ENCODE measurements at regions not wholly inside any gene's neighbourhood (a gene's known extent, or its start where the extent isn't known, plus 50 kb on each side); places are given as distances from the start of the nearest gene placed in this dataset.
A peak's percentile ranks its signal among the peaks of the same experiment; 100 is the strongest.

DNA sequence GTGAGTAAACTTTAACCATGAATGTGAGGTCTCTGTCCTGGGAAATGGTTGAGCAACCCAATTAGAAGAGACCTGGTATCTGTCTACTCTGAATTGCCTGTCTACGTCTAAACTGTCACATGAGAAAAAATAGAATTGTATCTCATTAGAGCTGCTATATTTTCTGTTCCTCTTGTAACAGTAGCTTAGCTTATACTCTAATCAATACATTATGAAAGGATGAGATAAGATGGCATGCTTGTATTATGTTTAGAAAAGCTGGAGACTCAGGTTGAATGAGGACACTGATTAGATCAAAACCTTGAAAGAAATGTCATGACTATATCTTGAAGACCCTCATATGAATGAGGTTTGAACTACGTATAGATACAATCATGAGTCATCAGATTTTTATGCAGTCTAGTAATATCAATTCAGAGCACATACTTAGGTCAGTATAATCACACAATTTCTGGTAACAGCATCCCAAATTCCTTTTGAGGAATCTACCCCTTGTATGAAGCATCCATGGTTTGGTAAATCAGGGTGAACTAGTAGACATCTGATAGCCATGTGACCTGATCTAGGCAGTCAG lies 561.5 kb upstream of the CHORDC1 start:
- DNase-seq = no peak
- H3K9me3 ChIP-seq (ENCODE audit: severe bottlenecking) = no peaks in the 10 kb centered on the region
- TF ChIP-seq, protein P1, sequence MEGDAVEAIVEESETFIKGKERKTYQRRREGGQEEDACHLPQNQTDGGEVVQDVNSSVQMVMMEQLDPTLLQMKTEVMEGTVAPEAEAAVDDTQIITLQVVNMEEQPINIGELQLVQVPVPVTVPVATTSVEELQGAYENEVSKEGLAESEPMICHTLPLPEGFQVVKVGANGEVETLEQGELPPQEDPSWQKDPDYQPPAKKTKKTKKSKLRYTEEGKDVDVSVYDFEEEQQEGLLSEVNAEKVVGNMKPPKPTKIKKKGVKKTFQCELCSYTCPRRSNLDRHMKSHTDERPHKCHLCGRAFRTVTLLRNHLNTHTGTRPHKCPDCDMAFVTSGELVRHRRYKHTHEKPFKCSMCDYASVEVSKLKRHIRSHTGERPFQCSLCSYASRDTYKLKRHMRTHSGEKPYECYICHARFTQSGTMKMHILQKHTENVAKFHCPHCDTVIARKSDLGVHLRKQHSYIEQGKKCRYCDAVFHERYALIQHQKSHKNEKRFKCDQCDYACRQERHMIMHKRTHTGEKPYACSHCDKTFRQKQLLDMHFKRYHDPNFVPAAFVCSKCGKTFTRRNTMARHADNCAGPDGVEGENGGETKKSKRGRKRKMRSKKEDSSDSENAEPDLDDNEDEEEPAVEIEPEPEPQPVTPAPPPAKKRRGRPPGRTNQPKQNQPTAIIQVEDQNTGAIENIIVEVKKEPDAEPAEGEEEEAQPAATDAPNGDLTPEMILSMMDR (IDR thresholded peaks at IDR 0.05; ENCODE audit: low read depth, low read length) = no peak
- H3K4me3 ChIP-seq (ENCODE audit: low read depth, low read length) = no peak overlapping the region
- H3K36me3 ChIP-seq = no peaks in the 10 kb centered on the region
- H3K27me3 ChIP-seq (ENCODE audit: insufficient read depth, low read depth, severe bottlenecking) = no peaks in the 10 kb centered on the region
- no peak overlapping the region for H3K27ac ChIP-seq

DNA sequence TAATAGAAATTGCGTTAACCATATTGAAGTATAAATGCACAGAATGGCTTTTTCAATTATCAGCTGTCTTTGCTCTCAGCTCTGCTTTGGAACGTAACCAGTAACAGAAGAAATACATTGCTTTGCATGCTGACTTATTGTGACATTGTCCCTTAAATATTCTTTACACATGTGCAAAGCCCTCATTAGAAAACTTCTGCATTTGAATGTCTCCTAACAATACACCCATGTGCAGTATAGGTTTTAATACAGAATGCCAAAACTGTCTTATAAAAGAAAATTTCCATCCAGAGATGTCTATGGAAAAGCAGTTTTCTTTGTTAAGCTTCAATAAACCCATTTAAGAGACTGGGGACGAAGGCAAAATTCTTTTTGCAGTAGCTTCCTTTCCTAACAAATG lies 560.3 kb upstream of the CHORDC1 start:
- H3K9me3 ChIP-seq (ENCODE audit: severe bottlenecking) = no peaks in the 10 kb centered on the region
- H3K27me3 ChIP-seq (ENCODE audit: insufficient read depth, low read depth, severe bottlenecking) = no peaks in the 10 kb centered on the region
- H3K4me3 ChIP-seq (ENCODE audit: low read depth, low read length) = no peak overlapping the region
- TF ChIP-seq, protein P1 (IDR thresholded peaks at IDR 0.05; ENCODE audit: low read depth, low read length) = no peak
- no peak overlapping the region for H3K27ac ChIP-seq
- no peaks in the 10 kb centered on the region for H3K36me3 ChIP-seq
- DNase-seq = no peak

DNA sequence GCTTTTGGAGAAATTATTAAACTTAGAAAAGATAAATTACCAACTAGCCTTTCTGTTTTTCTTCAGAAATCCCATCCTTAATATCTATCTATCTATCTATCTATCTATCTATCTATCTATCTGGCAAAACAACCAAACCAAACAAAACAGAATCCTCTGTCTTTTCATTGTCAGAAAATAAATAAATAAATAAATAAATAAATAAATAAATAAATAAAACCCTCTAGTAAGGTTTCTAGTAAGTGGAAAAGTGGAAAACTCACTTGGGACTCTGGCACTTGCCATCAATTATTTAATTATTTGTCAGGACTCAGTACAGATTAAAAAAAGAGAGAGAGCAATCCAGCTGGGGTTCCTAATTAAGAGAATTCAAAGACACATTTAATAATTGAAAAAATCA lies 556.2 kb upstream of the CHORDC1 start:
- no peak overlapping the region for H3K4me3 ChIP-seq (ENCODE audit: low read depth, low read length)
- H3K9me3 ChIP-seq (ENCODE audit: severe bottlenecking) = peaks cover 10% of the 10 kb centered on the region
- H3K27ac ChIP-seq = no peak overlapping the region
- TF ChIP-seq, protein P1 (IDR thresholded peaks at IDR 0.05; ENCODE audit: low read depth, low read length) = no peak
- no peaks in the 10 kb centered on the region for H3K27me3 ChIP-seq (ENCODE audit: insufficient read depth, low read depth, severe bottlenecking)
- H3K36me3 ChIP-seq = no peaks in the 10 kb centered on the region
- DNase-seq = no peak

DNA sequence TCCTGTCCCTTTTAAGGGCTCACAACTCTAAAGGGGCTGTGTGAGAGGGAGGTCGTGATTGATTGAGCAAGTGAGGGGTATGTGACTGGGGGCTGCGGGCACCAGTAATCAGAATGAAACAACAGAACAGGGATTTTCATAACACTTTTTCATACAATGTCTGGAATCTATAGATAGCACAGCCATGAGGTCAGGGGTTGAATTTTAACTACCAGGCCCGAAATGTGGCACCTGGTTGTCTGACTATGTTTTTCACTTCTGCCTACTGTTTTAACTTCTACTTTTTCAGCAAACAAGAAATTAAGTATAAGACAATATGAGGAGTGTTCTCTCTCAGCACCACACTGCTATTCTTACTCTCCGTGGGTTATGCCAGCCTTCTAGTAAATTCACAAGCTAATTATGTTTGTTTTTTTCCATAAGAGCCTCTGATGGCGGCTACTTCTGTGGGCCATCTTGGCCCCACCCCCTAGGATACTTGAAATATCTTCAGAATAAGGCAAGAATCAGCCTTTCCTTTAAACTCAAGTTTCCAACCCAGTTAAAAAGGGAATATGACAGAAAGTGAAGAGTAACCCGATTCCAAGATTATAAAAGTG lies 552.8 kb upstream of the CHORDC1 start:
- Histone ChIP-seq H3K36me3 (no peaks in the 10 kb centered on the region), H3K27ac (peak overlapping the region; percentile 71), H3K4me3 (ENCODE audit: low read depth, low read length) (peak overlapping the region; percentile 11), H3K9me3 (ENCODE audit: severe bottlenecking) (peaks cover 10% of the 10 kb centered on the region), H3K27me3 (ENCODE audit: insufficient read depth, low read depth, severe bottlenecking) (no peaks in the 10 kb centered on the region)
- TF ChIP-seq, protein P1 (IDR thresholded peaks at IDR 0.05; ENCODE audit: low read depth, low read length) = no peak
- no peak for DNase-seq

DNA sequence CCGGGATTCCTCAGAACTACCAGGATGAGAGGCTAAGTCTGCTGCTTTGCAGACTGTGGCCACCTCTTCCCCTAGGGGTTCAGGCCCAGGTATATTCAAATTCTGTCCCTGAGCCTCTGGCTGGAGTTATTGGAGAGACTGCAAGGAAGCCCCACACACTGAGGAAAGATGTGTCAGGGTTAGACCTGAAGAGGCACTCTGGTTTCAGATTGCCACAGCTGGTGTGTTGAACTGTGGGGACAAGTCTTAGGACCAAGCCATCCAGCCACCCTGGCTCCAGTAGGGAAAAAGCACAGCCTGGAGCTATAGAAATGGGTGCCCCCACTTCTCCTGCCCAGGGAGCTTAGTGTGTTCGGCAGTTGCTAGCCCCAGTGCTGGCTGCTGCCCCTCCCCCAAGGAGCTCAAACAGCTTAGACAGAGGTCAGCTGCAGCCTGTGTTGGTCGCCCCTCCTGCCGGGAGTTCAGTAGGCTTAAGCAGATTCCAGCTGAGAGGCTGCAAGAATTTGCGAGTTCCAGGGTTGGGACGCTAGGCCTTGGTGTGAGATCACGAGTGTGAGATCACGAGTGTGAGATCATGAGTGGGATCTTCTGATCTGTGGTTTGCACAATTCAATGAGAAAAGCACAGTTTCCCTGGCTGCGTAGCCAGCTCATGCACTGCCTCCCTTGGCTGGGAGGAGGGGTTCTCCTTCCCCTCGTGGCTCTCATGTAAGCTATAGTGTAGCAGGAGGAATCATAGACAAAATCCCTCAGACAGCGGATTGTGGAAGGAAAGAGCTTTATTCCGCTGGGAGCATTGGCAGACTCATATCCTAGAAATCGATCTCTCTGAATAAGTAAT lies 552.1 kb upstream of the CHORDC1 start:
- peak overlapping the region; percentile 71 for H3K27ac ChIP-seq
- DNase-seq = peak; percentile 95
- H3K27me3 ChIP-seq (ENCODE audit: insufficient read depth, low read depth, severe bottlenecking) = no peaks in the 10 kb centered on the region
- TF ChIP-seq, protein P1 (IDR thresholded peaks at IDR 0.05; ENCODE audit: low read depth, low read length) = no peak
- H3K9me3 ChIP-seq (ENCODE audit: severe bottlenecking) = peaks cover 10% of the 10 kb centered on the region
- H3K4me3 ChIP-seq (ENCODE audit: low read depth, low read length) = peak overlapping the region; percentile 11
- no peaks in the 10 kb centered on the region for H3K36me3 ChIP-seq

Measured in WERI-Rb-1 (cell line).